ENCODE measurements at regions not wholly inside any gene's neighbourhood (a gene's known extent, or its start where the extent isn't known, plus 50 kb on each side); places are given as distances from the start of the nearest gene placed in this dataset.

GRCh38 chr22:27159716-27160295 lies 502.4 kb downstream of the MIAT start:
- in situ Hi-C loops (cut with HindIII; ENCODE audit: low sequenced_read_pairs), result no loop called here
- DNase-seq (ENCODE audit: low spot score), result no peak

- in situ Hi-C loops (cut with HindIII; ENCODE audit: low sequenced_read_pairs), result no loop called here
- no peak for DNase-seq (ENCODE audit: low spot score)
These were observed 506.1 kb downstream of the MIAT start for GRCh38 chr22:27163162-27164137.

GRCh38 chr22:27164781-27165503 lies 507.6 kb downstream of the MIAT start:
- in situ Hi-C loops (cut with HindIII; ENCODE audit: low sequenced_read_pairs), result no loop called here

GRCh38 chr22:27168681-27169080 lies 511.3 kb downstream of the MIAT start:
- DNase-seq (ENCODE audit: low spot score), result no peak
- in situ Hi-C loops (cut with HindIII; ENCODE audit: low sequenced_read_pairs), result no loop called here

More at GRCh38 chr22:27164781-27165503, 507.6 kb downstream of the MIAT start:
- DNase-seq (ENCODE audit: low spot score), result no peak

- no peak for DNase-seq (ENCODE audit: low spot score)
- in situ Hi-C loops (cut with HindIII; ENCODE audit: low sequenced_read_pairs), result no loop called here
These were observed 513.1 kb downstream of the MIAT start for GRCh38 chr22:27170491-27170890.

- in situ Hi-C loops (cut with HindIII; ENCODE audit: low sequenced_read_pairs), result no loop called here
- DNase-seq (ENCODE audit: low spot score), result no peak
These were observed 513.8 kb downstream of the MIAT start for GRCh38 chr22:27171212-27171611.

- in situ Hi-C loops (cut with HindIII; ENCODE audit: low sequenced_read_pairs), result no loop called here
- DNase-seq (ENCODE audit: low spot score), result no peak
These were observed 516.1 kb downstream of the MIAT start for GRCh38 chr22:27173530-27173929.

GRCh38 chr22:27175021-27175838 lies 517.8 kb downstream of the MIAT start:
- in situ Hi-C loops (cut with HindIII; ENCODE audit: low sequenced_read_pairs), result no loop called here
- no peak for DNase-seq (ENCODE audit: low spot score)

GRCh38 chr22:27175974-27176373 lies 518.6 kb downstream of the MIAT start:
- in situ Hi-C loops (cut with HindIII; ENCODE audit: low sequenced_read_pairs), result no loop called here
- no peak for DNase-seq (ENCODE audit: low spot score)

GRCh38 chr22:27179161-27179560 lies 521.8 kb downstream of the MIAT start:
- in situ Hi-C loops (cut with HindIII; ENCODE audit: low sequenced_read_pairs), result no loop called here
- DNase-seq (ENCODE audit: low spot score), result no peak

- in situ Hi-C loops (cut with HindIII; ENCODE audit: low sequenced_read_pairs), result no loop called here
- no peak for DNase-seq (ENCODE audit: low spot score)
These were observed 524.1 kb downstream of the MIAT start for GRCh38 chr22:27181537-27181936.

GRCh38 chr22:27183474-27183873 lies 526.1 kb downstream of the MIAT start:
- in situ Hi-C loops (cut with HindIII; ENCODE audit: low sequenced_read_pairs), result no loop called here
- DNase-seq (ENCODE audit: low spot score), result no peak

- in situ Hi-C loops (cut with HindIII; ENCODE audit: low sequenced_read_pairs), result no loop called here
- DNase-seq (ENCODE audit: low spot score), result no peak
These were observed 527.8 kb downstream of the MIAT start for GRCh38 chr22:27185099-27185709.

- no peak for DNase-seq (ENCODE audit: low spot score)
- in situ Hi-C loops (cut with HindIII; ENCODE audit: low sequenced_read_pairs), result no loop called here
These were observed 528.4 kb downstream of the MIAT start for GRCh38 chr22:27185760-27186302.

- in situ Hi-C loops (cut with HindIII; ENCODE audit: low sequenced_read_pairs), result no loop called here
- DNase-seq (ENCODE audit: low spot score), result no peak
These were observed 529.3 kb downstream of the MIAT start for GRCh38 chr22:27186643-27187042.

- in situ Hi-C loops (cut with HindIII; ENCODE audit: low sequenced_read_pairs), result no loop called here
These were observed 534.9 kb downstream of the MIAT start for GRCh38 chr22:27192135-27192829.

GRCh38 chr22:27193215-27193614 lies 535.8 kb downstream of the MIAT start:
- in situ Hi-C loops (cut with HindIII; ENCODE audit: low sequenced_read_pairs), result no loop called here

More at GRCh38 chr22:27192135-27192829, 534.9 kb downstream of the MIAT start:
- no peak for DNase-seq (ENCODE audit: low spot score)

GRCh38 chr22:27193636-27194035 lies 536.2 kb downstream of the MIAT start:
- DNase-seq (ENCODE audit: low spot score), result no peak
- in situ Hi-C loops (cut with HindIII; ENCODE audit: low sequenced_read_pairs), result no loop called here

More at GRCh38 chr22:27193215-27193614, 535.8 kb downstream of the MIAT start:
- DNase-seq (ENCODE audit: low spot score), result no peak

Measured in G401 (cell line).